GM23338 (cell line): ENCODE measurements at regions not wholly inside any gene's neighbourhood (a gene's known extent, or its start where the extent isn't known, plus 50 kb on each side); places are given as distances from the start of the nearest gene placed in this dataset.

Source experiments
- CREB1 ChIP-seq: fragments of 250-450 bp; sonication (Bioruptor Pico); IDR thresholded peaks from 2 replicates; pipeline ENCODE4 v1.5.0; 2020; ENCODE audit warnings: low read depth, mild to moderate bottlenecking, moderate library complexity
- CTCF ChIP-seq, 2 experiments: fragments of 200-600 bp in 1 of 2; sonication (generic) in 1 of 2; conservative IDR thresholded peaks; 2 replicates each; pipeline versions ENCODE4 v1.5.1 to v1.6.1; 2016 to 2017; ENCODE audit warnings: antibody characterized with exemption in 2 of 2, low read depth in 2 of 2, mild to moderate bottlenecking in 2 of 2, moderate library complexity in 1 of 2
- EZH2 ChIP-seq: fragments of 200-600 bp; sonication (generic); IDR thresholded peaks from one replicate; pipeline ENCODE4 v1.8.0; 2017; ENCODE audit warnings: antibody characterized with exemption, mild to moderate bottlenecking, low read depth; ENCODE audit not compliant: unreplicated experiment
- EZH2phosphoT487 ChIP-seq: fragments of 200-600 bp; sonication (generic); IDR thresholded peaks from one replicate; pipeline ENCODE4 v1.8.1; 2018; ENCODE audit warnings: antibody characterized with exemption; ENCODE audit not compliant: unreplicated experiment
- JUNB ChIP-seq: IDR thresholded peaks from one replicate; pipeline ENCODE4 v1.6.1; 2016; ENCODE audit warnings: antibody characterized with exemption; ENCODE audit not compliant: unreplicated experiment
- NANOG ChIP-seq: IDR thresholded peaks from 2 replicates; pipeline ENCODE4 v1.6.1; 2016; ENCODE audit warnings: antibody characterized with exemption, borderline replicate concordance
- POLR2AphosphoS5 ChIP-seq: IDR thresholded peaks from 2 replicates; pipeline ENCODE4 v1.6.1; 2016; ENCODE audit warnings: antibody characterized with exemption, low read depth
- REST ChIP-seq: IDR thresholded peaks from one replicate; pipeline ENCODE4 v1.6.1; 2018; ENCODE audit warnings: antibody characterized with exemption; ENCODE audit not compliant: unreplicated experiment
- STAT1 ChIP-seq: IDR thresholded peaks from one replicate; pipeline ENCODE4 v1.6.1; 2016; ENCODE audit warnings: antibody characterized with exemption; ENCODE audit not compliant: unreplicated experiment
- ZNF331 ChIP-seq: fragments of 250-450 bp; sonication (Bioruptor Pico); IDR thresholded peaks from 2 replicates; pipeline ENCODE4 v1.5.0; 2020; ENCODE audit warnings: low read depth, mild to moderate bottlenecking, moderate library complexity
- ZNF462 ChIP-seq: fragments of 250-450 bp; sonication (Bioruptor Pico); IDR thresholded peaks from 2 replicates; pipeline ENCODE4 v1.5.0; 2020; ENCODE audit warnings: mild to moderate bottlenecking, moderate library complexity

- TF ChIP-seq CTCF (conservative IDR thresholded peaks at IDR 0.05; ENCODE audit: low read depth in 2 of 2) (no peak), STAT1 (no peak), CREB1 (CRISPR knock-in tag) (no peak), REST (no peak), EZH2 (no peak), EZH2phosphoT487 (no peak), JUNB (no peak), POLR2AphosphoS5 (no peak), ZNF462 (no peak), NANOG (no peak), ZNF331 (CRISPR knock-in tag) (no peak)
Measured at GRCh38 chr4:111652236-111652635, 493.0 kb upstream of the FAM241A start.
